ENCODE measurements at regions not wholly inside any gene's neighbourhood (a gene's known extent, or its start where the extent isn't known, plus 50 kb on each side); places are given as distances from the start of the nearest gene placed in this dataset.
"Not testable (repeated sequence)": the region's sequence is repeated elsewhere in the genome, so short reads cannot be mapped to it uniquely, and the experiment has no call there.

DNA sequence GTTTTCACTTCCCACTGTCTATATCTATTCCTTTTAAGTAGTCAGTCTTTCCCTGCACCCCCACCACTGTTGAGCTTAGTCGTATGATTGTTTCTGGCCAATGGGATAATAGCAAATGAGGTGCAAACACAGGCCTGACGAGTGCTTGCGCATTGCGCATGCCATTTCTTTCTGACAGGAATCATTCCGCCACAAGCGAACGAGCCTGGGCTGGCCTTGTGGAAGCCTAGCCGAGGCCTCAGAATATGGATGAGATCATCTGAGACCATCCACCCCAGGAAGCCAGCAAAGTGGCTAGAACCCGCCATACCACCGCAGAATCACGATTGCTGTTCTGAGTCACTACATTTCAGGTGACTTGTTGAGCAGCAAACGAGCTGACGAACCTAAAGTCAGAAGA lies 52.2 kb upstream of the PRL start:
- DNase-seq = no peak

DNA sequence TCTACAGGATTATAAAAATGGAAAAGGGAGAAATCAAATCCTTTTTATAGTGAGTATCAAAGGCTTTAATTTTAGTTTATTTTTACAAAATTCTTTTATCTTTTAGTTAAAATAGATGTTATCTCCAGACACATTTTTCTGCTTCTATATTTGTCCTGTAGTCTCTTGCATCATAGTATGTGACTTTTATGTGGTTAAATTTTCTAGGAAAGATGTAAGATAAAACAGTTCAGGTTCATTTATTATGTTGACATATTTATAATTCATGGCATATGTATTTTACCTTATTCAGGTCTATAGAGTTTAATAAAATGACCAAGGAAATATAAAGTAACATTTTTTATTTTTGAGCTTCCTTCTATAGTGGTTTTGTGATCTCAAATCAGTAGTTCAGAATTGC lies 52.7 kb upstream of the PRL start:
- DNase-seq = no peak

DNA sequence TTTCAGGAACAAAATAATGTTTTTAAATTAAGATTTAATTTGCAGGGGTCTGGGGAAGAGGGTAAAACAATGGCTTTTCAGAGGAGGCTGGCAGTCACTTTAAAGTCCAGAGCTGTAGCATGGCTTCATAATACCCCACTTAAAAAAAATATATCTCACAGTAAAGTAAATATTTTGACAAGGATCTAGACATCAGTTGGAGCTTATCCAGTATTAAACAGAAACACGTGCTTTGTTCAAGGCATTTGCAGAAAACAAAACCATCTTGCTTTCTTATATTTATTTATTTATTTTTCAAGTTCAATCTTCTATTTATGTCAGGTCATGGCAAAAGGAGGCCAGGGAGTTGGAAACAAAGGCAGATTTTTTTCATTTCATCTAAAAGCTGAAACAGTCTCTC lies 53.3 kb upstream of the PRL start:
- DNase-seq = no peak

DNA sequence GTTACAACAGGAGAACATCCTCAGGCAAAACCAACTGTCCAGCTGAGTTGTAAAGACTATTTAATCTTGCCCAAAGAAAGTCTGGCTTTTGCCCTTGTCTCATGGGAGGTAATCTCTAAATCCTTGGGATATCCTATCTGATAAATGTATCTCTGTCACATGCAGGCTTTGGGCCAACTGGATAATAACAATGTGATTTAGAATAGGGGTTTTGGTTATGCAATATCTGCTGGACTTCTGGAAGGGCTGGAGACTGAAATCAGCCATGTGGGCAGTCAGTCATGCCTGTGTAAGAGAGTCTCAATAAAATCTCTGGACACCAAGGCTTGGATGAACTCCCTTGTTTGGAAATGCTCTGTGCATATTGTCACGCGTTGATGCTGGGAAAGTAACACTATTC lies 56.3 kb upstream of the PRL start:
- no peak for DNase-seq

DNA sequence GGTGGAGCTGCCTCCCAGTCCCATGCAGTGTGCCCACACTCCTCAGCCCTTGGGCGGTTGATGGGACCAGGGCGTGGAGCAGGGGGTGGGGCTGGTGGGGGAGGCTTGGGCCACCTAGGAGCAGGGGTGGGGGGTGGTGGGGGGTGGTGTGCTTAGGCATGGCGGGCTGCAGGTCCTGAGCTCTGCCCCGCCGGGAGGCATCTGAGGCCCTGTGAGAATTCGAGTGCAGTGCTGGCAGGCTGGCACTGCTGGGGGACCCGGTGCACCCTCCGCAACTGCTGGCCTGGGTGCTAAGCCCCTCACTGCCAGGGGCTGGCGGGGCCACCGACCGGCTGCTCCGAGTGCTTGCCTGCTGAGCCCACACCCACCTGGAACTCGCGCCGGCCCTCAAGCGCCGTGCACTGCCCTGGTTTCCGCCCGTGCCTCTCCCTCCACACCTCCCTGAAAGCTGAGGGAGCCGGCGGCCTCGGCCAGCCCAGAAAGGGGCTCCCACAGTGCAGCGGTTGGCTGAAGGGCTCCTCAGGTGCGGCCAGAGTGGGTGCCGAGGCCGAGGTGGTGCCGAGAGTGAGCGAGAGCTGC lies 59.6 kb upstream of the PRL start:
- no peak for DNase-seq

DNA sequence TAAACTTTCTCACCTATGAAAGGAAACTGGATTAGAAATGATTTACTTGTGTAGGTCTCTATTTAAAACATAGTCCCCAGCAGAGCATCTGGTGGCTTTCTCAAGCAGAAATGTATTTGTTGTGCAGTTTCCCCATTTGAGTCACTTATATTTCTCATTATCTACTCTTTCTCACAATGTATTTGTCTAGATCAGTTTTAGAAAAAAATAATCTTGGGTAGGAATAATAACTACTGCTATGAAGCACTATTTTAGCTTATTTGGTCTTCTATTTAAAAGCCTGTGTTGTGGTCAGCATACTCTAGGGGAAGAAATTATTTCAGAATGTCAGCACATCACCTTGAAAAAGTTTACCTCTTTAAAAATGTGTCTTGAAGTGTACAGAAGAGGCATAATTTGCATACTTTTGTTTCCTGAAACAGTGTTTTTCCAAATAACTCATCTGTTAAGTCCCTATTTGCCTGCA lies 60.9 kb upstream of the PRL start:
- no peak for DNase-seq

DNA sequence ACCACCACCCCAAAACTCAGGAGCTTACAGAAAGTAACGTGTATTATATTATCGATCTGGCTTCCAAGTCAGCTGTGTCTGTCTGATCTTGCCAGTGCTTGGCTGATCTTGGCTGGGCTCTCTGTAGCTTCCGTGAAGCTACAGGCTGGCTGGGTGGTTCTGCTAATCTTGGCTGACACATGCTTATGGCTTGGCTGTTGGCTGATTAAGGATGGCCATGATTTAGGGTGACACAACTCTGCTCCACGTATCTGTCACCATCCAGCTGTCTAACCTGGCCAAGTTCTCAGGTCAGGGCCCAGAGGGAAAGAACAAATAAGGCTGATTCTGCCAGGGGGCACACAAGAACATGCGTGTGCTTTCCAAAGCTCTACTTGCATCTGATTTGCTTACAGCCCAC lies 64.7 kb upstream of the PRL start:
- DNase-seq = no peak

DNA sequence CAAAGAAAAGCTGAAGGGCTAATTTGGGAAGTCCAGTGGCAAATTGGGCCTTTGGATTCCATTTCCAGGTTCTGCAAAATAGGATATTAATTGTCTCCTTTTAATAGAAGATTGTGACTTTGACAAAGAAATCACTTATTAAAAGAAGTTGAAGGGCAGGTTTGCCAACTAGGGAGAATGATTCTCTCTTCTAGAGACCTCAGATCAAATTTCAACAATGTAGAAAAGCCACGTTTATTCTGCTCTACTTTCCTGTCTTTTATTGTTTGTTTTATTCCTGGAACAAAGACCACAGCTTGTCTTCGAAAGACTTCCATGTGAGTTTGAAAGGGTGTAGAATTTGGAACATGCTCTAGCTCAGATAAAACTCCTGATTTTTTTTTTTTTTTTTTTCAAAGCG lies 65.5 kb upstream of the PRL start:
- DNase-seq = no peak

DNA sequence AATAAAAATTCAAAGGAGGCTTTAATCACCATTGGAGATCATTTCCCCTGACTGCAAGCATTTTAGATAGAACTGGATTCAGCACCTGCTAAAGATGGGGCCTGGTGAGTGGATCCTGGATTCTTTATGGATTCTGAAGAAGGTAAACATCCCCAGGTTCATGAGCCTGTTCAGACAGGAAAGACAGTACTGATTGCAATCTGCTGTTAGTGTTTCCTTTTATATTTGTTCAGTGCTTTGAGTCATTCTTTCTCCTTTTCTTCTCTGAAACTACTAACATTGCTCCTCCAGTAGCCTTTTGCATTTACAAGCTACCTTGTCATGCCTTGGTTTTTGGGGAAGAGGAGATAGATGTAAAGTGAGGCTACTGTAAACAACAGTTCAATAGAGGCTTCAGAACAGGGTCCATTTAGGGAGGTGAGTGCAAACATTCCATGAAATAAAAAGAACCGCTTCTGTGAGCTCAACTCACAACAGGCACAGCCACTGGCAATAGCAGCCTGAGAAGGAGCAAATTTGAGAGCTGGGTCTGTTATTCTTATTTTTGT lies 66.4 kb upstream of the PRL start:
- DNase-seq = no peak

DNA sequence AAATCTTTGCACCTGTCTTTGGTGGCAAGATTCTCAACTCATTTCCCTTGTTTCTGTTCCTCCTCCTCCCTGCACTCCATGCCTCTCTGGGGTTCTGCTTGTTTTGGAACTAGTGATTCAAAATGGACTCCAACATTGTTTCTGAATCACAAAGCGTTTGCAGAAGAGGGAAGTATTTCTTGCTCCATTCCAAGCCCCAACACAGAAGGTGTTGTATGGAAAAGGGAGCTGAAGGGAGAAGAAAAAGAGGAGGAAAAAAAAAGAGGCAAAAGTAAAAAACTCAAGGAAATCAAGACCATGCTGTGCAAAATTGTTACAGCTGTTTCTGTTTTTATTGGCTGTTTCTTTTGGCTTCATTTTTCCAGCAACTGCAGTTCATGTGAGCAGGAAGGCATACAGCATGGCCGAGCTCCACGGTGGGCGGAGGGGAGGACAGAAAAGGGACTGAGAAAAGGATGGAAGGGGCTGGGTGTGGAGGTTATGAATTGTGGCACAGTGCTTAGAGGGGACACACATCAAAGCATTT lies 66.9 kb upstream of the PRL start:
- no peak for DNase-seq

DNA sequence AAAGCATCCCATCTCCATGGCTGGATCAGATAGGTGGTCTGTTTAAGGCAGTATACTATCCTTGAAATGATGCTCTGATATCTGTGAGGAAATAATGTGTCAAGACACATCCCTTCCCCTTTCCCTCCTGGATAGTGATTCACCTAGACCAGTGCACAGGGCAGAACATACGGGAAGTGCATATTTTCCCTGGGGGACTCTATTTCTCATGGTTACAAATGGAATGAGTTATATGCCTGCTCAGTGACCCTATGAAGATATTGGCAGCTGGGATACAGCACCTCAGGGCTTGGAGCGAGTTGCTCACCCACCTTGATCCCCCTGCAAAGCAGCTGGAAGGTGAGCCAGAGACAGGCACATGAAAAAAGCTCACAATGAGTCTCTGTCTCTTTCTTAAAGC lies 67.5 kb upstream of the PRL start:
- no peak for DNase-seq

DNA sequence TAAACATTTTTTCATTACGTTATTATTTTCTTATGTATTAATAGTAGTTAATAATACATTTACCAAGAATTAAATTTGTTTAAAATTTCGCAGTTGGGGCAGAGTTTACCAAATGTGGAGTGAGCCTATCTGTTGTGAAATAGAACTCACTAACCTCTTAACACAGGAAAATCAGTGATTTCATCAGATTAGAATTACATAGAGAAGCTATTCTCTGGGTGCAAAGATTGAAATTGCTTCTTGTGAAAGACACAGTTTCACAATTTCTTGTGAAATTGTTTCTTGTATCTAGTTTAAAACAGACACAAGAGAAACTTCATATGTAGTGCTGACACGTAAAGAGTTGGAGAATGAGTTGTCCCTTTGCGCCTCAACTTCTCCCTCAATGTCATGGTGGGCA lies 69.4 kb upstream of the PRL start:
- peak in 1 of 2 experiments; percentile 3 for DNase-seq

DNA sequence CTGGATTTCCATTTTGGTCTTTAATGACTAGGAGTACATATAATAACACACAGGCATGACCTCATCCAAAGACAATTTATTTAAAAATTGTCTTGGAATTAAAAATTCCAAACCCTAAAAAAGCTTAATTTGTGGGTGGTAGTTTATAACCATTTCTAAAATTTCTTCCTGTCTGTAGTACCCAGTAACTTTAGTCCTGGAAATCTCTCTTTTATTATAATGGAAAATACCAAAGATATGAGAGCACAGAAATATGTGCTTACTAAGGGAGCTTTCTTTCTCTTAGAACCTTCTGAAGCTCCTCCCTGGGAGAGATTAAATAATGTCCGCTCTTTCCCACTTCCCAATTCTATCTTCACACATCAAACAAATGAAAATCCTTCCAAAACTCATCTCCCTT lies 70.5 kb upstream of the PRL start:
- no peak for DNase-seq

DNA sequence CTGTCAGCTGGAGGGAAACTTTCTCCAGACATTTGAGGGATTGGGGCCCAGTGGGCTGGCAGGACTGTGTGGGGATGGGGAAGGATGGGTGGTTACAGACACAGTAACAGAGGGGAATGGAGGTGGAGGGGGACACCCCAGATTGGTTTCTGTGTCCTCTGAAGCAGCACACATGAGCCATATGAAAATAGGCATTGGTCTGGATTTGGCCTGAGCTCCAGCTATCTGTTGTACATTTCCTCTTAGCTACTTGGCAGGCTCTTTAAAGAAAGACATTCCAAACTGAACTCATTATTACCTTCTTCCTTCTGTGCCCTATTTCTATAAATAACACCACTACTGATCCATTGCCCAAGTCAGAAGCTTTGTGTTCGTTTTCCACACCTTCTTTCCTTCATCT lies 72.0 kb upstream of the PRL start:
- no peak for DNase-seq

DNA sequence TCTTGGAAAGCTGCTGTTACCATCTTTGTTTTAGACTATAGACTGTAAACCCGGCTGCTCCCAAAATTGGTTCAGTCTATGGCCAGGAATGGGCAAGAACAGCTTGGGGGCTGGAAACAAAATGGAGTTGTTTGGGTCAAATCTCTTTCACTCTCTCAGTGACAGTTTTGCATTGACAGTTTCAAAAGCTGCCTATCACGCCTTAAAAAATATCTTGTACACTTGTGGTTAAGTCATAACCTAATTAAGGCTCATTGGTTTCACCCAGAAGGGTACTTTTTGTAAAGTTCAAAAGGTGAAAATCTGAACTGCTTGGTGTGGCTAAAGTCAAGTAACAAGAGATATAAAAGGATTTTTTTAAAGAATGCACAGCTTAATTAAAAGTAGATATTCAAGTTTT lies 76.1 kb upstream of the PRL start:
- no peak for DNase-seq

DNA sequence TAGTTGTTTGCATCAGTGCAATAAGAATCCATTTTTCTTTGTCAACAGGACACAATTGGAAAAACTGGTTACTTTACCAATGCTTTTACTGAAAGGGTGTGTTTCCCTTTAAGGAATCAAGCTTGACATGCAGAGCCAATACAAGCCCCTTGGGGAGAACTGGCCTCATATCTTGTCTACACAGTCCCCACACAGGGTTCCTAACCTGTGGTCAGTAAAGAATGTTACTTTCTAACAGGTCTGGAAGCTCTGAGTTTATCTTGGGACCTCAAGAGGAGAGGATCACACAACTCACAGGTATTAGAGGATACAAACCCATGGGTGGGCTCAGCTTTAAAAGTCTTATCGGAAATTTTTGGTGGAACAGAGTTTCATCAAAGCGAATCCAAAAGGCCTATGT lies 78.1 kb upstream of the PRL start:
- DNase-seq = not testable (repeated sequence)

DNA sequence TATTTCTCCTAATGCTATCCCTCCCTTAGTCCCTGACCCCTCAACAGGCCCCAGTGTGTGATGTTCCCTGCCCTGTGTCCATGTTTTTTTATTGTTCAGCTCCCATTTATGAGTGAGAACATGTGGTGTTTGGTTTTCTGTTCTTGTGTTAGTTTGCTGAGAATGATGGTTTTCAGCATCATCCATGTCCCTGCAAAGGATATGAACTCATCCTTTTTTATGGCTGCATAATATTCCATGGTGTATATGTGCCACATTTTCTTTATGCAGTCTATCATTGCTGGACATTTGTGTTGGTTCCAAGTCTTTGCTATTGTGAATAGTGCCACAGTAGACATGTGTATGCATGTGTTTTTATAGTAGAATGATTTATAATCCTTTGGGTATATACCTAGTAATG lies 79.5 kb upstream of the PRL start:
- DNase-seq = not testable (repeated sequence)

DNA sequence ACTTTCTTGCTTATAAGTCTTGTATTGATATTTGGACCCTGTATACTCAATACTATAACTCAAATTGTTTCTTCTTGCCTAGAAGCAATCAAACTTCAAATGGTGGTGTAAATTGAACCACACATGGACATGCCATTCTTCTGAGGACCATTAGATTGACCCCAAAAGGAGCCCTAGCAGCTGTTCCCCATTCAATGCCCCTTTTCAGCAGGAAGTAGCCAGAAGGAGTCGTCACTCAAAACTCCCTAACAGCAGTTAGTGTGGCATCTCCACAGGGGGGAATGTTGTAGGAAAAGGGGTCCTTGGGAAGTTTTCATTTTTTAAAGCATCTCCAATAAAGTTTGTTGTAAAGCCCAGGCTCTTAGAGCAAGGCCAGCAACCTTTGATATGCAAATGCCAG lies 81.7 kb upstream of the PRL start:
- not testable (repeated sequence) for DNase-seq

DNA sequence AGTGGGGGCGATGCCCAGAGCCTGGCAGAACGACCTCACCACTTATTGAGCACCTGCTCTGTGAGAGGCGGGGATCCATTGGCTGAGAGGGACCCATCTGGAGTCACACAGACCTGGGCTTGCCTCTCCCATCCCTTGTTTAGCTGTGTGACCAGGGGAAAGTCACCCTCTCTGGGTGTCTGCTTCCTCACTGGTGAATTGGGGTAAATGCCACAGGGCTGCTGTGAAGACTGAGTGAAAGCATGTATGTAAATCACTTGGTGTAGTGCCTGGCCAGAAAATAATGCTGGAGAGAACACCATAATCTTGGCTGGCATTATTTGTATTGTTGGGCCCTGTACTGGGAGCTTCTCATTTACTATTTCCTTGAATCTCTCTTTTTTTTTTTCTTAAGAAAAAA lies 83.4 kb upstream of the PRL start:
- DNase-seq = no peak

DNA sequence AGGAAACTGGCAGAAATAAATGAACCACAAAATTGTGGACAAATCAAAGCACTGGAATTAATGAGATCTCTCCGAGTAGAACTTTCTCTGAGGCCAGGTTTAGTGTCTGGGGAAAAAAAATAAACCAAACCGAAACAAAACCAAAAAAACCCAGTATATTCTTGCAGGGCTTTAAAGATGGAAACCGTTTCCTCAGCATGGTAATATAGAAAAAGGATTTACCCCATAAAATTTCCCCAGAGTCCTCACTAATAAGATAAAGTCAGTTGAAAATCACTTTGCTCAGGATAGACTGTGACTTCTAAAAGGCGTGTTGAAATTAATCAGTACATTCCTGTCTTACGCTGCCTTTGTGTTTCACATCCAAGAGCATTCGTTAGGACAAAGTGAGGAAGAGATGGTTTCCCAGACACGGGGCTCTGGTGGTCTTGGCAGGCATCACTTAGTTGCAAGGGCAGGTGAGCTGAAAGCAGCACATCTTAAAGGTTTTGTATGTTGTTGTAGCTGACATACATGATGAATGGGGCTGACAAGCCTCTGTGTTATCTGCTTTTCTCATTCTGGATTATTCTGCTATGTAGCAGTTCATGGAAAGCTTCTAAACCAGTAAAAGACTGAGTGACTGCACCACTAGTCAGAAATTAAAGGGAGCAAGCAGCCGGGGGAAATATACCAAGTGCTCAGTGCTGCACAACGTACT lies 85.2 kb upstream of the PRL start:
- no peak for DNase-seq

DNA sequence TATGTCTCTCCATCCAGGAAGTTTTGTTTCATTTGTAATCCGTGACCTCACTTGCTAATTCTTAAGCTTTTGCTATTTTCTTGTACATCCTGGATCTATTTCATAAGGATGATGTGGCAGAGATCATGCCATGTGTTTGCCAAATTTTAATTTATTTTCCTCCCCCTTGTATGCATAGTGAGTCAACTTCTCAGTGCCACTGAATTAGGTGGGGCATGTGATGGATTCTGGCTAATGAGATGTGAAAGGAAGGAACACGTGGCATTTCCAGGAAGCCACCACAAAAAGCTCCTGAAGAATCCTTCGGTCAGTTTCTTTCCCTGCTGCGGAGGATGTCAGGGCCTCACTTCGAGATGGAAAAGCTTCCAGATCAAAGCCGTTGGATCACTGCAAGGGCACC lies 86.2 kb upstream of the PRL start:
- no peak for DNase-seq

DNA sequence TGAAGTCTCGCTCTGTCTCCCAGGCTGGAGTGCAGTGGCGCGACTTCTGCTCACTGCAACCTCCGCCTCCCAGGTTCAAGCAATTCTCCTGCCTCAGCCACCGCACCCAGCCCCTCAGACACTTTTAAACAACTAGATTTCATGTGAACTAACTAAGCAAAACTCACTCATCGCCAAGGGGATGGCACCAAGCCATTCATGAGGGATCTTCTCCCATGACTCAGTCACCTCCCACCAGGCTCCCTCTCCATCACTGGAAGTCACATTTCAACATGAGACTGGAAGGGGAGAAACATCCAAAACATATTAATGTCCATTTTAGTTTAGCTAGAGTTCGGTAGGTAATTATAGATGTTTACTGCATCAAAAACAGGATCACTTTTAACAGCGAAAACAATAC lies 95.9 kb upstream of the PRL start:
- no peak for DNase-seq

DNA sequence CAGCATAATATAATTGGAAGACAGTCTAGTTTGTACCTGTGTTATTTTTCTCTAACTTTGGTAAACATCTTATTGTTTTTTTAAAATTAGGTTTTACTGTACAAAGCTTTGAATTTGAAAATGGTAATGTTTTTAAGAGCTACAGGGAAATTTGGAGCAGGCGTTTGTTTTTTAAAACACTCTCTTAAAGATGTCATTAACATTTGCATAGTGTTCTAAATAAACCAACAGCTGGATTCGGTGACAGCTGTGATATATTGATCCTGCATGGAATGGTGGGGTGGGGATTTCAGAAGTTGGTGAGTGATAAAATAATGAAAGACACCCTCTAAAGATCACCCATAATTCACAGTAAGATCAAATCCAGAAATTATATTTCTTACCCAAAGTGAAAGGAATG lies 97.9 kb upstream of the PRL start:
- no peak for DNase-seq

DNA sequence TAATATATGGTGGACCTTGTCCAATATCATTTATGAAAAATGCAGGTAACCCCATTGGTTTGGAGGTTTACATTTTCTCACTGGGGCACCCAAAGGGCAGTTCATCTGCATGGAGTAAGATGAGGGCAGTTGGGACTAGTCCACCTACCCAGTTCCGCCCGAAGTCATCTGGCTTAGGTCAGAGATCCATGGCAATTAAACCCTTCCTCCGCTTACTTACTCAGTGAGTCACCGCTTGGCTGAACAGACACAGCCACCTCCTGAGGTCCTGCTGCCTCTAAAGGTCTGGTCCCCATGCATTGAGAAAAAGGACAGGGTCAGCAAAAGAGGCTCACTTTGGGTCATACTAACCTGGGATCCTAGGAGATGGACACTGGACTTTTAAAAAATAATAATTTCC lies 102.9 kb upstream of the PRL start:
- DNase-seq = no peak

DNA sequence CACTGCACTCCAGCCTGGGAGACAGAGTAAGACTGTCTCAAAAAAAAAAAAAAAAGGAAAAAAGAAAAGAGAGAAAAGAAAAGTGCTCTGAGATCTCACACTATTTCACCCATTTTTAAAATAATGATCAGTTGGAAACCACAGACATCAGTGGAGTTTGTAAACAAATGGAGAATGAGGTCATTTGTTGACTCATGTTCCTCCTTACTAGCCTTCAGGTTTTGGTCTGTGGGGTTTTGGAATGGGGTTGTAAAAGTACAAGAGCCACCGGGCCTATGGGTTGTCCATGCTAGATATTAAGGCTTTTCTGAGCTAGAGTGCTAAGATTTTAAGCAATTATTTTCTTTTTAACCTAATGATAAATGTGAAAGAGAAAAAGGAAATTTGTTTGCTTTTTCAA lies 104.4 kb upstream of the PRL start:
- no peak for DNase-seq
